Muscle layer of colon (tissue), 2 donors: ENCODE measurements at regions not wholly inside any gene's neighbourhood (a gene's known extent, or its start where the extent isn't known, plus 50 kb on each side); places are given as distances from the start of the nearest gene placed in this dataset.

ENCODE experiments used
- H3K27ac ChIP-seq: one replicate; pipeline ENCODE4 v1.7.0; 2013; ENCODE audit warnings: low read depth, mild to moderate bottlenecking, low read length, moderate library complexity
- H3K27me3 ChIP-seq, 2 donors: one replicate each; pipeline ENCODE4 v1.7.0; 2013; ENCODE audit warnings: low read length in 2 of 2, mild to moderate bottlenecking in 2 of 2; ENCODE audit not compliant: insufficient read depth in 2 of 2, control insufficient read depth in 1 of 2
- H3K36me3 ChIP-seq: one replicate; pipeline ENCODE4 v1.7.0; 2013; ENCODE audit warnings: mild to moderate bottlenecking, low read length; ENCODE audit not compliant: insufficient read depth
- H3K4me1 ChIP-seq: one replicate; pipeline ENCODE4 v1.7.0; 2013; ENCODE audit warnings: mild to moderate bottlenecking, low read length; ENCODE audit not compliant: insufficient read depth
- H3K4me3 ChIP-seq, 2 donors: one replicate each; pipeline ENCODE4 v1.7.0; 2013; ENCODE audit warnings: low read length in 2 of 2, low read depth in 1 of 2, mild to moderate bottlenecking in 1 of 2, moderate library complexity in 1 of 2
- H3K9ac ChIP-seq: one replicate; pipeline ENCODE4 v1.7.0; 2013; ENCODE audit warnings: low read length
- H3K9me3 ChIP-seq: one replicate; pipeline ENCODE4 v1.7.0; 2013; ENCODE audit warnings: mild to moderate bottlenecking, low read length
- donor health status: abdominal sarcoma.
- donor health status: Adenocarcinoma of cecum.

DNA sequence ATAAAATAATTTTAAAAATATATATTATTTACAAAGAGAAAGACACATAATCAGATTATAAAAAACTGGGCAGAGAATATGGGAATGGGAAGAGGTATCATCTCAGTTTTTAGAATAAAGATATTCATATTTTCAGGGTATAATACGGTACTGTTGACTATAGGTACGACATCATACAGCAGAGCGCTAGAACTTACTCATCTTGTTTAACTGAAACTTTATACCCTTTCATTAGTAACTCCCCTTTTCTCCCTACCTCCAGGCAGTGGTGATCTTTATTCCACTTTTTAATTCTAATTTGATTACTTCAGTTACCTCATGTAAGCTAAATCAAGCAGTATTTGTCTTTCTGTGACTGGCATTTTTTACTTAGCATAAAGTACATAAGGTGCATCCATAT, 742.1 kb downstream of the MTRR start:
- Histone ChIP-seq H3K4me3 (no peak overlapping the region), H3K9ac (no peak overlapping the region), H3K27me3 (no peaks in the 10 kb centered on the region), H3K4me1 (no peaks in the 10 kb centered on the region), H3K27ac (no peak overlapping the region), H3K9me3 (no peaks in the 10 kb centered on the region), H3K36me3 (no peaks in the 10 kb centered on the region)

DNA sequence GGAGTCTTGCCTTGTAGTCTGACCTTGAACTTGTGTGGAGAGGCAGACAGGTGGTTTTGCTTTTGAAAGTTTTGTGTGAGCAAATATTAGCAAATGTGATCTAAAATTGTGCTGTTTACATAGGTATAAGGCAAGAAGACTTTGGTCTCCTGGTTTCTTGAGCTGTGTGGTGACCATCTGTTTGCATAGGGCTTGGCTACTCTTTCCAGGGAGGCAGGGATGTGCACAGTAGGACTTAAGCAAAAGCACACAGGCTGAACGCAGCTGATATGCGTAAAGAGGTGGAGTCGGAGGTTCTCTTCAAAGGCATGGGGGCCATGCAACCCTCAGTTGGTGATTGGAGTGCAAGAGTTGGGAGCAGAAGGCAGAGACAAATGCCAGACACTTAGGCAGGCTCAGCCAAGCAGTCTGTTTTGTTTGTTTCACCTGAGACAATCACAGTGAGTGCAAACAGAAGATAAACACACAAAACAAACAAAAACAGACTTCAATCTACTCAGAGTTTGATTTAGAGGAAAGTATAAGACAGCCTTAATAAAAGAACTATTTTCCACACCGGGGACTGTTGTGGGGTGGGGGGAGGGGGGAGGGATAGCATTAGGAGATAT, 744.2 kb downstream of the MTRR start:
- H3K27ac ChIP-seq = no peak overlapping the region
- H3K9me3 ChIP-seq = no peaks in the 10 kb centered on the region
- no peaks in the 10 kb centered on the region for H3K4me1 ChIP-seq
- no peak overlapping the region for H3K9ac ChIP-seq
- H3K36me3 ChIP-seq = no peaks in the 10 kb centered on the region
- H3K4me3 ChIP-seq = no peak overlapping the region
- no peaks in the 10 kb centered on the region for H3K27me3 ChIP-seq

DNA sequence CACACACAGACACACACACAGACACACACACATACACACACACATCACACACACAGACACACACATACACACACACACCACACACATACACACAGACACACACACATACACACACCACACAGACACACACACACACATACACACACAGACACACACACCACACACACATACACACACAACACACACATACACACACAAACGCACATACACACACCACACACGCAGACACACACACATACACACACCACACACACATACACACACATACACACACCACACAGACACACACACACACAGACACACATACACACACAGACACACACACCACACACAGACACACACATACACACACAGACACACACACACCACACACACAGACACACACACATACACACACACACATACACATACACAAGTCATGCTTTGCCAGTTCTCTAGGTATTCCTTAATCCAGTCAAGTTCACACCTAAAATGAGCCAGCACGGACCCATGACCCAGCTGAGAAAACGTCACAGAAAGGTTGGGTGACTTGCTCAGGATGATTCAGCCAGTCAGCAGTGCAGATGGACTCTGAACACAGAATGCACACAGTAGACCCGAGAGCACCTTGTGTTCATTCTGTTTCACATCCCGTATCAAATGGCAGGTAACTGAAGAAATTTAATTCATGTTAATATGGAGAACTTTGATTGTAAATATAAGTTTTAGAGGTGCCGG, 746.4 kb downstream of the MTRR start:
- H3K9me3 ChIP-seq = no peaks in the 10 kb centered on the region
- no peaks in the 10 kb centered on the region for H3K27me3 ChIP-seq
- no peak overlapping the region for H3K27ac ChIP-seq
- H3K36me3 ChIP-seq = no peaks in the 10 kb centered on the region
- H3K4me3 ChIP-seq = no peak overlapping the region
- no peak overlapping the region for H3K9ac ChIP-seq
- no peaks in the 10 kb centered on the region for H3K4me1 ChIP-seq

DNA sequence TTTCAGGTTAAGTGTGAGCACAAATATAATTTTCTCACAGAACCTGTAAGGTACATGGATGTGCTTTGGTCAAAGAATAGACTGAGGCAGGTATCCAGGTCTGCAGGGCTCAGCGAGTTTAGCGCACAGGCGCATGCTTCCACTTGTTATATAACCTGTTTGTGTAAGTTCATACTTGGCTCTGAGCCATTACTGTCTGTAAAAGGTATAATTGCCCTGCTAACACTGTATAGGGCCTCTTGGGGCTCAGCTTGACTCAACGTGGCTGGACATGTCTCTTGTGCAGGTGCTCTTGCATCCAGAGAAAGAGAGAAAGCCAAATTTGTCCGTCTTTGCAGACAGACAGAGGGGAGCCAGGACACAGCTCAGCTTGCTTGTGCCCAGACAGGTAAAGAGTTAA, 759.6 kb downstream of the MTRR start:
- Histone ChIP-seq H3K36me3 (no peaks in the 10 kb centered on the region), H3K27me3 (no peaks in the 10 kb centered on the region), H3K4me3 (no peak overlapping the region)

DNA sequence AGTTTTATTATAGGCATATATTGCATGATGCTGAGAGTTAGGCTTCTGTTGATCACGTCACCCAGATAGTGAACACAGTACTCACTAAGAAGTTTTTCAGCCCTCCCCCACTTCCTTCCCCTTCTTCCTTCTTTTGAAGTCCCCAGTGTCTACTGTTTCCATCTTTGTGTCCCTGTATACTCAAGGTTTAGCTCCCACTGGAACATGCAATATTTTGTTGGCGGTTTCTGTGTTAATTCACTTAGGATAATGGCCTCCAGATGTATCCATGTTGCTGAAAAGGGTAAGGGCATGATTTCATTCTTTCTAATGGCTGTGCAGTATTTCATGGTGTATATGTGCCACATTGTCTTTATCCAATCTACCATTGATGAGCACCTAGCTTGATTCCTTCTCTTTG, 764.3 kb downstream of the MTRR start:
- H3K36me3 ChIP-seq = no peaks in the 10 kb centered on the region
- H3K4me1 ChIP-seq = no peaks in the 10 kb centered on the region
- H3K27me3 ChIP-seq = no peaks in the 10 kb centered on the region
- no peaks in the 10 kb centered on the region for H3K9me3 ChIP-seq
- no peak overlapping the region for H3K4me3 ChIP-seq
- no peak overlapping the region for H3K9ac ChIP-seq
- H3K27ac ChIP-seq = no peak overlapping the region

More for the DNA sequence above, 759.6 kb downstream of the MTRR start:
- Histone ChIP-seq H3K4me1 (no peaks in the 10 kb centered on the region), H3K9ac (no peak overlapping the region), H3K9me3 (no peaks in the 10 kb centered on the region), H3K27ac (no peak overlapping the region)

DNA sequence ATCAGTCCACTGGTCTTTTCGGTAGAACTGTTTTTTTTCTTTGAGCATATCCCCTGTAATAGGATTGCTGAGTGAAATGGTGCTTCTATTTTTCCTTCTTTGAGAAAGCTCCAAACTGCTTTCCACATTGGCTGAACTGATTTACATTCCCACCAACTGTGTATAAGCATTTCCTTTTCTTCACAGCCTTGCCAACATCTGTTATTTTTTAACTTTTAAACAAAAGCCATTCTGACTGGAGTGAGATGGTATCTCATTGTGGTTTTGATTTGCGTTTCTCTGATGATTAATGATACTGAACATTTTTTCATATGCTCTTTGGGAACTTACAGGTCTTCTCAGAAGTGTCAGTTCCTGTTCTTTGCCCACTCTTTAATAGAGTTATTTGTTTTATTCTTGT, 764.7 kb downstream of the MTRR start:
- Histone ChIP-seq H3K27me3 (no peaks in the 10 kb centered on the region), H3K4me3 (no peak overlapping the region), H3K36me3 (no peaks in the 10 kb centered on the region), H3K9ac (no peak overlapping the region), H3K4me1 (no peaks in the 10 kb centered on the region), H3K9me3 (no peaks in the 10 kb centered on the region), H3K27ac (no peak overlapping the region)

DNA sequence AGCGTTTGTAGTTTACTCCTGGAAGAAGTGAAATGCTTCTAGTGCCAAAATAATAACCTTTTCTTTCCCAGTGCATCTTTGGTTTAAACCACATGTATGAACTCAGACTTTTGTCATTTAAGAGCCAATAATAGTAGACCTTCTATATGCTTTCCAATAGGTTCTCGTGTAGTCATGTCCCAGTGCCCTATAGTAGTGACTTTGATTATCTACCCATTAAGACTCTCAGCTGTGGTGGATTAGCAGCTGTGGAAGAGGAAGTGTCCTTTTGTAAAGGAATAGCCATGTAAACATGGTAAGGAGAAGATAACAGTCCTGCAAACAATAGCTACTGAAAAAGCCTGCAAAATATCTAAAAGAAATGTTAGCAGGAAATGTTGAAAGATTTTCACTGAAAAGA, 765.3 kb downstream of the MTRR start:
- Histone ChIP-seq H3K4me1 (no peaks in the 10 kb centered on the region), H3K27ac (no peak overlapping the region), H3K9ac (no peak overlapping the region), H3K36me3 (no peaks in the 10 kb centered on the region), H3K9me3 (no peaks in the 10 kb centered on the region), H3K27me3 (no peaks in the 10 kb centered on the region), H3K4me3 (no peak overlapping the region)

DNA sequence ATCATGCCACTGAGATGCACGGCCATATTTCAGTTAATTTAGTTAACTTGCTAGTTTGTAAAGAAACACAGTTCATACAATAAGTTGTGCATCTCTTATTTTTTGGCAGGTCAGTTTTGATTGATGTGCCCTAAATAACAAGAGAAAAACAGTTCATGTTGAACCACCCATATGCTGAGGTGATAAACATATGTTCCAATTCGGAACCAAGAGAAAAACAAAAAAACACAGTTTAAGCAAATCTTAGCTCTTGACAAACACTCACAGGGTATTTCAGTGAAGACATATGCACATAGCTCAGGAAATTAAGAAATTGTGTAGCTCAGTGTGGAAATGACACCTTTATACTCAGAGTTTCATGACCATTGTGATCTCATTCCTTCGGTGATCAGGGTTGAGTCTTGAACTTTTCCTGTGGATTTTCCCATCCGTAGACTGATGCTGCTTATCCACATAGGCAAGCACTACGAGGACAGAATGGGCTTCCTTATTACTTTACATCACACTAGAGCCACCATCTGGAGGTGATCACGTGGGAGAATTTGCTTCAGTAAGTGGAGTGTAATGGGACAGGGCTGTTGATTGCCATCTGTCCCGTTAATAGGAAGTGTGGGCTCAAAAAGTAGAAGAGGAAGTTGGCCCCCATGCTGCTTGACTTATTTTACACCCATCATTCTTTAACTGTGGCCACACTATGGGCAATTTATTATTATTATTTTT, 773.0 kb downstream of the MTRR start:
- no peak overlapping the region for H3K4me3 ChIP-seq
- H3K36me3 ChIP-seq = no peaks in the 10 kb centered on the region
- H3K9me3 ChIP-seq = no peaks in the 10 kb centered on the region
- no peaks in the 10 kb centered on the region for H3K27me3 ChIP-seq
- no peak overlapping the region for H3K27ac ChIP-seq
- no peaks in the 10 kb centered on the region for H3K4me1 ChIP-seq
- no peak overlapping the region for H3K9ac ChIP-seq

DNA sequence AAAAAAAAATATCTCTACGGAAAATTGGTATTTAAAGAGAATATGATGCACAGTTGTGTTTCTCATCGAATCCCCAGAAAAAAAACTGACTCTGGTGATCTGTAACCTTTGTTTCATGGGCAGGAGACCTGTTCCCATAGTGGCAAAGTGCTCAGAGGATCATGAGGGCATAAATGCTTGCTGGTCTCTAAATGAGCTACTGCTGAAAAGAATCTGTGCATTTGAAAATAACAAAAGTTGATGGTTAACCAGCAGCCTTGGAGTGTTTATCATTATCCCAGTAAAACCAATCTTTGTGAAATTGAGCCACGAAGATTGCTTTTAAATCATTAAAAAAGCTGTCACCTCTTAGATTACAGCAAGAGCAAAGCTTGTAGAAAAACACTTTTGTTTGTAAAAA, 775.4 kb downstream of the MTRR start:
- Histone ChIP-seq H3K4me3 (no peak overlapping the region), H3K27me3 (no peaks in the 10 kb centered on the region), H3K9ac (no peak overlapping the region), H3K36me3 (no peaks in the 10 kb centered on the region), H3K4me1 (no peaks in the 10 kb centered on the region), H3K27ac (no peak overlapping the region), H3K9me3 (no peaks in the 10 kb centered on the region)

DNA sequence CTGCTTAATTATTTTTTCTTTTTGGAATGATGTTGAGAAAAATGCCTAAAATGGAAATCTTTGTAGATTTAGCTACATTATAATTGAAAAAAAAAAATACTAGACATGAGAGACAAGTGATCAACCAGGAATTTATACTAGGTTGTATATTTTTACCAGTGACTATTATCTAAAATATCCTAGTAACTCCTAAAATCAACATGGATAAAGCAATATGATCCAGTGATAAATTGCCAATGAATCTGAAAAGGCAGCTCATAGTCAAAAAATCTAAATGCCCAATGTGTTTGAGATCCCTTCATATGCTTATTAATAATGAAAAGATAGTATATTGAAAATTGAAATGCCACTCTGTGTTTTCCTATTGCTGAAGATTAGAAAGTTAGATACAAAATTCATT, 778.2 kb downstream of the MTRR start:
- no peaks in the 10 kb centered on the region for H3K4me1 ChIP-seq

DNA sequence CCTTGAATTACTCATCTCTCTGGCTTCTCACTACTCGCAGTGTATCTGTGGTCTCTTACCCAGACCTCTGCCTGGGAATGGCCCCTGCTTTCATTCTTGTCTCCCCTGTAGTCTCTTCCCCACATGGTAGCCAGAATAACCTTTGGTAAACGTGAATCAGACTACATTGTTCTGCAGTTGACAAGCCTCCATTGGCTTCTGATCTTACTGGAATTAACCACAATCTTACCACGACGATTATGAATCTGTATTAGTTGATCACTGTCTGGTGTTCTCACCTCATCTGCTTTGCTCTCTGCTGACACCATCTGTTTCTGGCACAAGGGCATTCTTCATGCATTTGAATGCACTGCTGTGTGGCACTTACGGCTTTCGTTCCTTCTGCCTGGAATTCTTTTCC, 781.2 kb downstream of the MTRR start:
- no peaks in the 10 kb centered on the region for H3K9me3 ChIP-seq
- H3K4me1 ChIP-seq = no peaks in the 10 kb centered on the region

More for the DNA sequence above, 778.2 kb downstream of the MTRR start:
- Histone ChIP-seq H3K4me3 (no peak overlapping the region), H3K27ac (no peak overlapping the region), H3K36me3 (no peaks in the 10 kb centered on the region), H3K27me3 (no peaks in the 10 kb centered on the region), H3K9ac (no peak overlapping the region), H3K9me3 (no peaks in the 10 kb centered on the region)

More for the DNA sequence above, 781.2 kb downstream of the MTRR start:
- Histone ChIP-seq H3K4me3 (no peak overlapping the region), H3K36me3 (no peaks in the 10 kb centered on the region), H3K27ac (no peak overlapping the region), H3K27me3 (no peaks in the 10 kb centered on the region), H3K9ac (no peak overlapping the region)
